ENCODE measurements at regions not wholly inside any gene's neighbourhood (a gene's known extent, or its start where the extent isn't known, plus 50 kb on each side); places are given as distances from the start of the nearest gene placed in this dataset.

DNA sequence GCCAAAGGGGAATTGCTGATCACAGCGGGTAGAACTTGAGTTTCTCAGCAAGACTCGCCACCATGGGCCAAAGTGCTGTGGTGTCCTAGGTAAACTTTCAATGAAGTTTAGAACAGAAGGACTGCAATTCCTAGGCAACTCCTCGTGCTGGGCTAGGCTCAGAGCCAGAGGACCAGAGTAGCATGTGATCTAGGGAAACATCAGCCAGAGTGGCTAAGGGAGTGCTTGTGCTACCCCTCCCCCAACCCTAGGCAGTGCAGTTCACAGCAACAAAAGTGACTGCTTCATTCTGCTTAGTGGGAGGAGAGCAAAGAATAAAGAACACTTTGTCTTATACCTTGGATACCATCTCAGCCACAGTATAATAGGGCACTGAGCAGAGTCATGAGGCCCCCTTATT lies 1658.6 kb upstream of the MIR17HG start:
- peak; percentile 76 for ATAC-seq
- no peak overlapping the region for H3K27ac Mint-ChIP-seq
- H3K27me3 Mint-ChIP-seq (ENCODE audit: low read depth) = no peaks in the 10 kb centered on the region
- ChIA-PET POLR2A (no interaction called here), CTCF (no interaction called here)
- TF ChIP-seq, protein P1, sequence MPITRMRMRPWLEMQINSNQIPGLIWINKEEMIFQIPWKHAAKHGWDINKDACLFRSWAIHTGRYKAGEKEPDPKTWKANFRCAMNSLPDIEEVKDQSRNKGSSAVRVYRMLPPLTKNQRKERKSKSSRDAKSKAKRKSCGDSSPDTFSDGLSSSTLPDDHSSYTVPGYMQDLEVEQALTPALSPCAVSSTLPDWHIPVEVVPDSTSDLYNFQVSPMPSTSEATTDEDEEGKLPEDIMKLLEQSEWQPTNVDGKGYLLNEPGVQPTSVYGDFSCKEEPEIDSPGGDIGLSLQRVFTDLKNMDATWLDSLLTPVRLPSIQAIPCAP (CRISPR knock-in tag; IDR thresholded peaks at IDR 0.05) = no peak
- H3K4me3 Mint-ChIP-seq = no peak overlapping the region
- no peaks in the 10 kb centered on the region for H3K9me3 Mint-ChIP-seq
- H3K4me1 Mint-ChIP-seq = no peaks in the 10 kb centered on the region
- no peaks in the 10 kb centered on the region for H3K36me3 Mint-ChIP-seq
- DNase-seq (ENCODE audit: low spot score) = no peak

DNA sequence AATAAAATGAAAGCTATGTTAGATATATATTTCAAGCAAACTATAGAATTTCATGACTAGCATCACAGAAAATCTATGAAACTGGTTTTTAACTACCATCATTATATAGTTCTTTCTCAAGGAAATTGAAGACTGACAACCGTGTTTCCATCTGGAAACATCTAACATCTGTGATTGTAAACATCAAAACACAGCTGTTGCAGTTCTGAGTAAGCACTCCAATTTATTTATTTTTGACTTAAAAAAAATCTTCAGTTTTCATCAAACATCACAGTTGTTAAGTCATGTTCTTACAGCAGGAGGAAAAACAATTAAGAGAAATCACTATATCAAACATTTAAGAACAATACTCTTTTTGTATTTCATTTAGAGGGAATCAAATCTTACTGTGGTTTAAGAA lies 1653.0 kb upstream of the MIR17HG start:
- ChIA-PET CTCF (interaction anchor here (1.1 to 2.9 kb wide), 2 partner anchors 260 to 933 kb away, joined by 4 to 19 read pairs; no protein-coding TSS in a partner anchor), POLR2A (no interaction called here)
- Mint-ChIP-seq H3K27ac (no peak overlapping the region), H3K9me3 (no peaks in the 10 kb centered on the region), H3K36me3 (no peaks in the 10 kb centered on the region), H3K27me3 (ENCODE audit: low read depth) (no peaks in the 10 kb centered on the region), H3K4me3 (no peak overlapping the region), H3K4me1 (peaks cover 5% of the 10 kb centered on the region; the same call in 1 of the 2 replicates)
- DNase-seq (ENCODE audit: low spot score) (no peak), ATAC-seq (no peak)
- TF ChIP-seq, protein P2, sequence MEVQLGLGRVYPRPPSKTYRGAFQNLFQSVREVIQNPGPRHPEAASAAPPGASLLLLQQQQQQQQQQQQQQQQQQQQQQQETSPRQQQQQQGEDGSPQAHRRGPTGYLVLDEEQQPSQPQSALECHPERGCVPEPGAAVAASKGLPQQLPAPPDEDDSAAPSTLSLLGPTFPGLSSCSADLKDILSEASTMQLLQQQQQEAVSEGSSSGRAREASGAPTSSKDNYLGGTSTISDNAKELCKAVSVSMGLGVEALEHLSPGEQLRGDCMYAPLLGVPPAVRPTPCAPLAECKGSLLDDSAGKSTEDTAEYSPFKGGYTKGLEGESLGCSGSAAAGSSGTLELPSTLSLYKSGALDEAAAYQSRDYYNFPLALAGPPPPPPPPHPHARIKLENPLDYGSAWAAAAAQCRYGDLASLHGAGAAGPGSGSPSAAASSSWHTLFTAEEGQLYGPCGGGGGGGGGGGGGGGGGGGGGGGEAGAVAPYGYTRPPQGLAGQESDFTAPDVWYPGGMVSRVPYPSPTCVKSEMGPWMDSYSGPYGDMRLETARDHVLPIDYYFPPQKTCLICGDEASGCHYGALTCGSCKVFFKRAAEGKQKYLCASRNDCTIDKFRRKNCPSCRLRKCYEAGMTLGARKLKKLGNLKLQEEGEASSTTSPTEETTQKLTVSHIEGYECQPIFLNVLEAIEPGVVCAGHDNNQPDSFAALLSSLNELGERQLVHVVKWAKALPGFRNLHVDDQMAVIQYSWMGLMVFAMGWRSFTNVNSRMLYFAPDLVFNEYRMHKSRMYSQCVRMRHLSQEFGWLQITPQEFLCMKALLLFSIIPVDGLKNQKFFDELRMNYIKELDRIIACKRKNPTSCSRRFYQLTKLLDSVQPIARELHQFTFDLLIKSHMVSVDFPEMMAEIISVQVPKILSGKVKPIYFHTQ (CRISPR knock-in tag; IDR thresholded peaks at IDR 0.05) = no peak
- TF ChIP-seq, protein P3, sequence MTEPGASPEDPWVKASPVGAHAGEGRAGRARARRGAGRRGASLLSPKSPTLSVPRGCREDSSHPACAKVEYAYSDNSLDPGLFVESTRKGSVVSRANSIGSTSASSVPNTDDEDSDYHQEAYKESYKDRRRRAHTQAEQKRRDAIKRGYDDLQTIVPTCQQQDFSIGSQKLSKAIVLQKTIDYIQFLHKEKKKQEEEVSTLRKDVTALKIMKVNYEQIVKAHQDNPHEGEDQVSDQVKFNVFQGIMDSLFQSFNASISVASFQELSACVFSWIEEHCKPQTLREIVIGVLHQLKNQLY (CRISPR knock-in tag; IDR thresholded peaks at IDR 0.05) = no peak
- TF ChIP-seq SOX15 (CRISPR knock-in tag; IDR thresholded peaks at IDR 0.05) = no peak
- TF ChIP-seq ZNF121 (CRISPR knock-in tag; IDR thresholded peaks at IDR 0.05) = no peak
- TF ChIP-seq JAZF1 (CRISPR knock-in tag; IDR thresholded peaks at IDR 0.05) = no peak
- TF ChIP-seq, protein P4, sequence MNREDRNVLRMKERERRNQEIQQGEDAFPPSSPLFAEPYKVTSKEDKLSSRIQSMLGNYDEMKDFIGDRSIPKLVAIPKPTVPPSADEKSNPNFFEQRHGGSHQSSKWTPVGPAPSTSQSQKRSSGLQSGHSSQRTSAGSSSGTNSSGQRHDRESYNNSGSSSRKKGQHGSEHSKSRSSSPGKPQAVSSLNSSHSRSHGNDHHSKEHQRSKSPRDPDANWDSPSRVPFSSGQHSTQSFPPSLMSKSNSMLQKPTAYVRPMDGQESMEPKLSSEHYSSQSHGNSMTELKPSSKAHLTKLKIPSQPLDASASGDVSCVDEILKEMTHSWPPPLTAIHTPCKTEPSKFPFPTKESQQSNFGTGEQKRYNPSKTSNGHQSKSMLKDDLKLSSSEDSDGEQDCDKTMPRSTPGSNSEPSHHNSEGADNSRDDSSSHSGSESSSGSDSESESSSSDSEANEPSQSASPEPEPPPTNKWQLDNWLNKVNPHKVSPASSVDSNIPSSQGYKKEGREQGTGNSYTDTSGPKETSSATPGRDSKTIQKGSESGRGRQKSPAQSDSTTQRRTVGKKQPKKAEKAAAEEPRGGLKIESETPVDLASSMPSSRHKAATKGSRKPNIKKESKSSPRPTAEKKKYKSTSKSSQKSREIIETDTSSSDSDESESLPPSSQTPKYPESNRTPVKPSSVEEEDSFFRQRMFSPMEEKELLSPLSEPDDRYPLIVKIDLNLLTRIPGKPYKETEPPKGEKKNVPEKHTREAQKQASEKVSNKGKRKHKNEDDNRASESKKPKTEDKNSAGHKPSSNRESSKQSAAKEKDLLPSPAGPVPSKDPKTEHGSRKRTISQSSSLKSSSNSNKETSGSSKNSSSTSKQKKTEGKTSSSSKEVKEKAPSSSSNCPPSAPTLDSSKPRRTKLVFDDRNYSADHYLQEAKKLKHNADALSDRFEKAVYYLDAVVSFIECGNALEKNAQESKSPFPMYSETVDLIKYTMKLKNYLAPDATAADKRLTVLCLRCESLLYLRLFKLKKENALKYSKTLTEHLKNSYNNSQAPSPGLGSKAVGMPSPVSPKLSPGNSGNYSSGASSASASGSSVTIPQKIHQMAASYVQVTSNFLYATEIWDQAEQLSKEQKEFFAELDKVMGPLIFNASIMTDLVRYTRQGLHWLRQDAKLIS (CRISPR knock-in tag; IDR thresholded peaks at IDR 0.05; ENCODE audit: borderline replicate concordance) = no peak

DNA sequence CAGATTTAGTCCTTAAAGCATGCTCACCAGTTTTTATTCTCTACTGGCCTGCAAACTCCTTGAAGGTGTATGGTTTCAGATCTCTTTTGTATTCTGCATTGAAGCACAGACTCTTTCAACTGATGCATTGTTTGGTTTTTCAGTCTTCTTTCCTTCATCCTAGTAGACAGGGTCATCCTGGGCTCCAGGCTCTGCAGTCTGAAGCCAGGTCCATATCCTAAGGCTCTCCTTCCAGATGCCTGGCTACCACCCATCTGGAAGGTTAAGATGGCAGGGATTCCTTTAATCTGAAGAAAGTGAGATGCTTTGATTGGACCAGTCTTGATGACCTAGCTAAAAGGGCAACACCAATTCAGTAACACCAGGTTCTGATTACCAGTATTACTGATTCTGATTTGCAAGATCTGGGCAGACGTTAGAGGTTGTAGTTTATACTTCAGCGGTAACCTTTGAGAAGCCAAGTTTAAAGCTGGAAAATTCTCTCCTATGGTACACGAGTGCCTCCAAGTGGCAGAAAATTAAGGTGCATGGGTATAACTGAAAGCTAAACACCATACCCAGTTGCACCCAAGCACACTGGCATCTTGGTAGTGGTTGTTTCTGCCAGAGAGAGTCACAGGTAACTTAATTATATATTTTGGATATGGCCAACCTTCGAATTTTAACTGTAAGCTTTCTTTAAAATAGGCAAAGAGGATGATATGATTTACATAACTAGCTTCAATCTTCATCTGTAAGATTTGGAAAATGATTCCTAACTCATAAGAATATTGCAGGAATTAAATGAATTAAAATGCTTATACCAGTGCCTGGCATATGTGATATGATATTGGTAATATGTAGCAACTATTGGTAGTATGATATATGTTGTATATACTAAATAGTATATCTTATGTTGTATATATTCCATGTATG lies 1651.9 kb upstream of the MIR17HG start:
- ChIA-PET POLR2A (no interaction called here), CTCF (interaction anchor here (0.6 to 2.9 kb wide), 9 partner anchors 118 to 1696 kb away, joined by 3 to 19 read pairs (median 3); no protein-coding TSS in a partner anchor)
- Mint-ChIP-seq H3K36me3 (no peaks in the 10 kb centered on the region; the same call in 1 of the 2 replicates), H3K27ac (no peak overlapping the region), H3K4me1 (peaks cover 5% of the 10 kb centered on the region; the same call in 1 of the 2 replicates), H3K4me3 (no peak overlapping the region), H3K9me3 (peaks cover 3% of the 10 kb centered on the region; the same call in 1 of the 2 replicates), H3K27me3 (ENCODE audit: low read depth) (no peaks in the 10 kb centered on the region)
- TF ChIP-seq, protein P5, sequence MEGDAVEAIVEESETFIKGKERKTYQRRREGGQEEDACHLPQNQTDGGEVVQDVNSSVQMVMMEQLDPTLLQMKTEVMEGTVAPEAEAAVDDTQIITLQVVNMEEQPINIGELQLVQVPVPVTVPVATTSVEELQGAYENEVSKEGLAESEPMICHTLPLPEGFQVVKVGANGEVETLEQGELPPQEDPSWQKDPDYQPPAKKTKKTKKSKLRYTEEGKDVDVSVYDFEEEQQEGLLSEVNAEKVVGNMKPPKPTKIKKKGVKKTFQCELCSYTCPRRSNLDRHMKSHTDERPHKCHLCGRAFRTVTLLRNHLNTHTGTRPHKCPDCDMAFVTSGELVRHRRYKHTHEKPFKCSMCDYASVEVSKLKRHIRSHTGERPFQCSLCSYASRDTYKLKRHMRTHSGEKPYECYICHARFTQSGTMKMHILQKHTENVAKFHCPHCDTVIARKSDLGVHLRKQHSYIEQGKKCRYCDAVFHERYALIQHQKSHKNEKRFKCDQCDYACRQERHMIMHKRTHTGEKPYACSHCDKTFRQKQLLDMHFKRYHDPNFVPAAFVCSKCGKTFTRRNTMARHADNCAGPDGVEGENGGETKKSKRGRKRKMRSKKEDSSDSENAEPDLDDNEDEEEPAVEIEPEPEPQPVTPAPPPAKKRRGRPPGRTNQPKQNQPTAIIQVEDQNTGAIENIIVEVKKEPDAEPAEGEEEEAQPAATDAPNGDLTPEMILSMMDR (IDR thresholded peaks at IDR 0.05) = peak; percentile 68
- TF ChIP-seq ZNF317 (CRISPR knock-in tag; IDR thresholded peaks at IDR 0.05; ENCODE audit: borderline replicate concordance, low read depth) = no peak
- ATAC-seq (peak; percentile 93), DNase-seq (ENCODE audit: low spot score) (peak; percentile 66)
